CD4-positive, CD25-positive, alpha-beta regulatory T cell (primary cell): ENCODE measurements at regions not wholly inside any gene's neighbourhood (a gene's known extent, or its start where the extent isn't known, plus 50 kb on each side); places are given as distances from the start of the nearest gene placed in this dataset.
"Not testable (repeated sequence)": the region's sequence is repeated elsewhere in the genome, so short reads cannot be mapped to it uniquely, and the experiment has no call there.

Experiments
- ATAC-seq, 2 donors: fragments of 150-1000 bp; cut with Tn5 transposase; one replicate each; pipeline ENCODE4 v1.10.0; 2021; ENCODE audit warnings: low read depth in 2 of 2, moderate number of reproducible peaks in 2 of 2, moderate library complexity in 1 of 2
- DNase-seq, 3 donors: peaks; one replicate each; pipeline versions ENCODE4 v3.0.0 to v3.0.0-alpha.2; 2012 to 2022; ENCODE audit warnings: mixed read lengths in 1 of 3
- H3K27ac ChIP-seq: one replicate; pipeline ENCODE4 v1.7.0; 2013; ENCODE audit warnings: mild to moderate bottlenecking, low read length; ENCODE audit not compliant: insufficient read depth, poor library complexity, severe bottlenecking
- H3K27me3 ChIP-seq: one replicate; pipeline ENCODE4 v1.7.0; 2013; ENCODE audit warnings: low read length; ENCODE audit not compliant: control insufficient read depth, insufficient read depth
- H3K36me3 ChIP-seq: one replicate; pipeline ENCODE4 v1.7.0; 2013; ENCODE audit warnings: mild to moderate bottlenecking, low read length, moderate library complexity; ENCODE audit not compliant: control insufficient read depth, insufficient read depth
- H3K4me1 ChIP-seq: 2 replicates; pipeline ENCODE4 v1.7.0; 2013; ENCODE audit warnings: mild to moderate bottlenecking, low read length; ENCODE audit not compliant: insufficient read depth, control insufficient read depth, poor library complexity, severe bottlenecking
- H3K4me3 ChIP-seq: one replicate; pipeline ENCODE4 v1.7.0; 2013; ENCODE audit warnings: low read depth, mild to moderate bottlenecking, low read length, moderate library complexity
- H3K9me3 ChIP-seq, 2 experiments: 1 replicate in 1 of 2; 2 replicates in 1 of 2; pipeline ENCODE4 v1.7.0; 2013; ENCODE audit warnings: low read length in 2 of 2, mild to moderate bottlenecking in 1 of 2, moderate library complexity in 1 of 2; ENCODE audit not compliant: control insufficient read depth in 2 of 2
- H3K27ac Mint-ChIP-seq, 3 donors: one replicate each; pipeline ENCODE4 v1.8.0; 2020 to 2022; ENCODE audit warnings: mild to moderate bottlenecking in 3 of 3, mixed read lengths in 3 of 3, moderate library complexity in 2 of 3
- H3K27me3 Mint-ChIP-seq: one replicate; pipeline ENCODE4 v1.8.0; 2022; ENCODE audit warnings: mild to moderate bottlenecking, mixed read lengths
- H3K36me3 Mint-ChIP-seq: one replicate; pipeline ENCODE4 v1.8.0; 2020; ENCODE audit warnings: mixed read lengths
- H3K4me1 Mint-ChIP-seq, 4 donors: one replicate each; pipeline ENCODE4 v1.8.0; 2020 to 2022; ENCODE audit warnings: mixed read lengths in 4 of 4, mild to moderate bottlenecking in 1 of 4
- H3K4me3 Mint-ChIP-seq, 4 donors: one replicate each; pipeline ENCODE4 v1.8.0; 2020 to 2022; ENCODE audit warnings: mild to moderate bottlenecking in 4 of 4, mixed read lengths in 4 of 4, moderate library complexity in 3 of 4
- H3K9me3 Mint-ChIP-seq, 7 donors: one replicate each; pipeline ENCODE4 v1.8.0; 2020 to 2022; ENCODE audit warnings: mixed read lengths in 7 of 7, mild to moderate bottlenecking in 3 of 7, moderate library complexity in 2 of 7

- H3K27ac ChIP-seq, result no peak overlapping the region
- H3K36me3 ChIP-seq, result no peaks in the 10 kb centered on the region
- Mint-ChIP-seq H3K4me3 (no peak overlapping the region), H3K27me3 (no peaks in the 10 kb centered on the region), H3K36me3 (peaks cover 3% of the 10 kb centered on the region), H3K4me1 (no peaks in the 10 kb centered on the region), H3K27ac (no peak overlapping the region), H3K9me3 (peaks cover 0 to 29% (median 6%) of the 10 kb centered on the region in 7 donors)
- no peaks in the 10 kb centered on the region for H3K27me3 ChIP-seq
- ATAC-seq (no peak), DNase-seq (no peak)
- H3K9me3 ChIP-seq, result peaks cover 4 to 15% of the 10 kb centered on the region in 2 experiments
- H3K4me1 ChIP-seq, result no peaks in the 10 kb centered on the region
- no peak overlapping the region for H3K4me3 ChIP-seq
These were observed 217.1 kb upstream of the TRPC4 start for GRCh38 chr13:38086721-38087120.

- no peak overlapping the region for H3K4me3 ChIP-seq
- H3K9me3 ChIP-seq, result peaks cover 4 to 15% of the 10 kb centered on the region in 2 experiments
- H3K4me1 ChIP-seq, result no peaks in the 10 kb centered on the region
- peaks cover 1 to 32% (median 8%) of the 10 kb centered on the region in 7 donors for H3K9me3 Mint-ChIP-seq
- H3K4me3 Mint-ChIP-seq, result no peak overlapping the region
- H3K4me1 Mint-ChIP-seq, result no peaks in the 10 kb centered on the region
- no peaks in the 10 kb centered on the region for H3K27me3 Mint-ChIP-seq
- H3K27me3 ChIP-seq, result no peaks in the 10 kb centered on the region
- DNase-seq (no peak), ATAC-seq (no peak)
- peaks cover 3% of the 10 kb centered on the region for H3K36me3 Mint-ChIP-seq
- H3K27ac ChIP-seq, result no peak overlapping the region
- no peak overlapping the region for H3K27ac Mint-ChIP-seq
- H3K36me3 ChIP-seq, result no peaks in the 10 kb centered on the region
These were observed 216.4 kb upstream of the TRPC4 start for GRCh38 chr13:38086013-38086412.

GRCh38 chr13:38073931-38074330 is 204.4 kb upstream of the TRPC4 start:
- ATAC-seq (no peak), DNase-seq (no peak)
- peaks cover 3 to 14% (median 6%) of the 10 kb centered on the region in 7 donors for H3K9me3 Mint-ChIP-seq
- Histone ChIP-seq H3K4me1 (no peaks in the 10 kb centered on the region), H3K36me3 (no peaks in the 10 kb centered on the region), H3K27ac (no peak overlapping the region), H3K27me3 (no peaks in the 10 kb centered on the region), H3K9me3 (no peaks in the 10 kb centered on the region), H3K4me3 (no peak overlapping the region)
- no peaks in the 10 kb centered on the region for H3K36me3 Mint-ChIP-seq
- H3K4me3 Mint-ChIP-seq, result no peak overlapping the region
- H3K27ac Mint-ChIP-seq, result no peak overlapping the region
- no peaks in the 10 kb centered on the region for H3K27me3 Mint-ChIP-seq
- H3K4me1 Mint-ChIP-seq, result no peaks in the 10 kb centered on the region

- DNase-seq (no peak), ATAC-seq (no peak)
- Histone ChIP-seq H3K9me3 (no peaks in the 10 kb centered on the region), H3K27ac (no peak overlapping the region), H3K4me1 (no peaks in the 10 kb centered on the region), H3K36me3 (no peaks in the 10 kb centered on the region), H3K27me3 (no peaks in the 10 kb centered on the region), H3K4me3 (no peak overlapping the region)
- no peaks in the 10 kb centered on the region for H3K36me3 Mint-ChIP-seq
- H3K9me3 Mint-ChIP-seq, result peaks cover 2 to 19% (median 8%) of the 10 kb centered on the region in 7 donors
- H3K4me3 Mint-ChIP-seq, result no peak overlapping the region
- H3K27me3 Mint-ChIP-seq, result no peaks in the 10 kb centered on the region
- H3K4me1 Mint-ChIP-seq, result no peaks in the 10 kb centered on the region
- H3K27ac Mint-ChIP-seq, result no peak overlapping the region
These were observed 203.1 kb upstream of the TRPC4 start for GRCh38 chr13:38072696-38073095.

GRCh38 chr13:38071340-38071739 is 201.8 kb upstream of the TRPC4 start:
- H3K9me3 ChIP-seq, H3K4me3 Mint-ChIP-seq, ATAC-seq, H3K4me1 ChIP-seq, H3K27ac ChIP-seq, H3K4me3 ChIP-seq, DNase-seq, H3K27me3 ChIP-seq, H3K27me3 Mint-ChIP-seq, H3K36me3 Mint-ChIP-seq, H3K36me3 ChIP-seq, H3K27ac Mint-ChIP-seq, H3K4me1 Mint-ChIP-seq: not testable (repeated sequence)
- H3K9me3 Mint-ChIP-seq, result peaks cover 2 to 21% (median 4%) of the 10 kb centered on the region in 7 donors

GRCh38 chr13:38053896-38054295 is 184.3 kb upstream of the TRPC4 start:
- no peaks in the 10 kb centered on the region for H3K4me1 ChIP-seq
- no peak overlapping the region for H3K4me3 ChIP-seq
- H3K36me3 Mint-ChIP-seq, result no peaks in the 10 kb centered on the region
- H3K27me3 Mint-ChIP-seq, result peaks cover 5% of the 10 kb centered on the region
- H3K36me3 ChIP-seq, result no peaks in the 10 kb centered on the region
- no peak overlapping the region for H3K4me3 Mint-ChIP-seq
- peaks cover 0 to 9% (median 2%) of the 10 kb centered on the region in 7 donors for H3K9me3 Mint-ChIP-seq
- no peak overlapping the region for H3K27ac ChIP-seq
- no peaks in the 10 kb centered on the region for H3K4me1 Mint-ChIP-seq
- H3K9me3 ChIP-seq, result no peaks in the 10 kb centered on the region
- no peak for ATAC-seq
- no peaks in the 10 kb centered on the region for H3K27me3 ChIP-seq
- DNase-seq, result no peak
- H3K27ac Mint-ChIP-seq, result no peak overlapping the region

- Mint-ChIP-seq H3K4me3 (no peak overlapping the region), H3K27me3 (no peaks in the 10 kb centered on the region), H3K36me3 (no peaks in the 10 kb centered on the region), H3K9me3 (peaks cover 0 to 42% (median 12%) of the 10 kb centered on the region in 7 donors), H3K4me1 (no peaks in the 10 kb centered on the region), H3K27ac (no peak overlapping the region)
- peaks cover 0 to 15% of the 10 kb centered on the region in 2 experiments for H3K9me3 ChIP-seq
- no peaks in the 10 kb centered on the region for H3K4me1 ChIP-seq
- H3K27ac ChIP-seq, result no peak overlapping the region
- H3K4me3 ChIP-seq, result no peak overlapping the region
- no peak for DNase-seq
- ATAC-seq, result no peak
- H3K36me3 ChIP-seq, result no peaks in the 10 kb centered on the region
- no peaks in the 10 kb centered on the region for H3K27me3 ChIP-seq
These were observed 176.4 kb upstream of the TRPC4 start for GRCh38 chr13:38046049-38046376.

- H3K4me3 ChIP-seq, result no peak overlapping the region
- ATAC-seq (no peak), DNase-seq (no peak)
- no peaks in the 10 kb centered on the region for H3K27me3 ChIP-seq
- Mint-ChIP-seq H3K36me3 (no peaks in the 10 kb centered on the region), H3K27me3 (no peaks in the 10 kb centered on the region), H3K4me1 (no peaks in the 10 kb centered on the region), H3K27ac (no peak overlapping the region), H3K4me3 (no peak overlapping the region), H3K9me3 (peaks cover 0 to 42% (median 12%) of the 10 kb centered on the region in 7 donors)
- H3K27ac ChIP-seq, result no peak overlapping the region
- H3K4me1 ChIP-seq, result no peaks in the 10 kb centered on the region
- H3K36me3 ChIP-seq, result no peaks in the 10 kb centered on the region
- peaks cover 2 to 15% of the 10 kb centered on the region in 2 experiments for H3K9me3 ChIP-seq
These were observed 175.9 kb upstream of the TRPC4 start for GRCh38 chr13:38045278-38046048.
